NCI-H345 treated with DMSO at 0.1 percent for 48 hours (cell line): ENCODE measurements at regions not wholly inside any gene's neighbourhood (a gene's known extent, or its start where the extent isn't known, plus 50 kb on each side); places are given as distances from the start of the nearest gene placed in this dataset.

Experiments
- DNase-seq: peaks from one replicate; lab custom pipeline; 2025; ENCODE audit not compliant: unreplicated experiment; lab: John Stamatoyannopoulos, UW

GRCh38 chrX:14193547-14193946 lies 163.9 kb upstream of the GEMIN8 start:
- DNase-seq: no peak

DNA sequence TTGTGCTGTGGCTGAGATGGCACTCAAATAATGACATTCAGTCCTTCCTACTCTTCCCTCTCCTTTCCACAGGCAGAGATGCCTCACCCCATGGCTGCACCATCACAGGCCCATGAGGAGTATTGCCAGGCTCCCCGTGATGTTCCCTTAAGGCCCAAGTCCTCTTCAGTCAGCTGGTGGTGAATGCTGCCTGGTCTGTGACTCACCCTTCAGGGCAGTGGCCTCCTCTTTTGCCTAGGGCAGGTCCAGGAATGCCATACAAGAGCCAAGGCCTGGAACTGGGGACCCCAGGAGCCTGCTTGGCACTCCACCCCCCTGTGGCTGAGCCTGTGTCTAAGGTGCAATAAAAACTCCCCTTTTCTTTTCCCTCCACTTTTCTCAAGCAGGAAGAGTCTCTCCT lies 144.2 kb upstream of the GEMIN8 start:
- no peak for DNase-seq

GRCh38 chrX:14164828-14165227 lies 135.1 kb upstream of the GEMIN8 start:
- DNase-seq: no peak

DNA sequence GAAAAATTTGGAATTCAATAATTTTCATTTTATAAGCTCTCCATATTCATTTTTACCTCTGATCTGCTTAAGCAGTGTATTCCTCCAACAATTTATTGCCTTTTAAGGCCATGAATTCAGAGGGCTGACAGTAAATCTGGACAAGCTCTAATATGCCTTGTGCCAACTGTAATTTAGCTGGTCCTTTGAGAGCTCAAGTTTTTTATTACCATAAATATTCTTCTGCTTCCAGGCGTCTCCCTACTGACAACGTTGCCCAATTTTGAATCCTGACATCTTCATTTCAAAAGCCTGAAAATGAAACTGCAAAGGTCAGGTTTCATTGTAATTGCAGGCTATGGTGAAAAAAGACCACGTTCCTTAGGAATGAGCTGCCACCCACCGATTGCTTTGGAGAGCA lies 95.8 kb upstream of the GEMIN8 start:
- no peak for DNase-seq

DNA sequence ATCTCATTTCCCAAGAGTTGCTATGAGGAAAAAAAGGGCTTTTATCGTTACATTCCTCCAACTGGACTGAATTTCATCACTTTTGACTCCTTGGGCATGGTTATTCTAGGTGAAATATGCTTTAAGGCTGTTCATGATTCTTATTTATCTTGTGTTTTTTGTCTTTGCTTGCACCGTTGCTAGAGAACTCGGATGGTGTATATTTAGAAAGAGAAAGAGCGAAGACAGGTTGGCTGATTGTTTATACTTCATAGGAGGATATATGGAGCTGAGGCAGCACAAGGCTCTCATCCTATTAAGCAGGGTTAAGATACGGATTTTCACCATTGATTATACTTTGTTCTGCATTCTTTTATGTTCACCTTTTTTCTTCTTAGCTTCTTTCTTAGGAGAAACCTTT lies 94.9 kb upstream of the GEMIN8 start:
- DNase-seq: no peak

- no peak for DNase-seq
Measured at GRCh38 chrX:14095702-14096101, 66.0 kb upstream of the GEMIN8 start.

DNA sequence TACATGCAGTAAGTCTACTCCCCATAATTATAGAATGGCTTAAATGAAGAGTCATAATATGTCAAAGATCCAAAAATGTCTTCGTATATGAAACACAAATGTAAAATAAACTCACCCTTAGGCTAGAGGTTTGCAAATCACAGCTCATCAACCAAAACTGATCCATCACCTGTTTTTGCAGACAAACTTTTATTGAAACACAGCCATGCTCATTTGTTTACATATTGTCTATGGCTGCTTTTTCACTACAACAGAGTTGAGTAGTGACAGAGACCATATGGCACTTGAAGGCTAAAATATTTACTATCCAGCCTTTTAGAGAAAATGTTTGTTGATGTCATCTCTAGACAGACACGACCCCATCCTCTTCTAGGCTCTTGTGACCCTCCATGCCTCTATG lies 64.5 kb upstream of the GEMIN8 start:
- no peak for DNase-seq

DNA sequence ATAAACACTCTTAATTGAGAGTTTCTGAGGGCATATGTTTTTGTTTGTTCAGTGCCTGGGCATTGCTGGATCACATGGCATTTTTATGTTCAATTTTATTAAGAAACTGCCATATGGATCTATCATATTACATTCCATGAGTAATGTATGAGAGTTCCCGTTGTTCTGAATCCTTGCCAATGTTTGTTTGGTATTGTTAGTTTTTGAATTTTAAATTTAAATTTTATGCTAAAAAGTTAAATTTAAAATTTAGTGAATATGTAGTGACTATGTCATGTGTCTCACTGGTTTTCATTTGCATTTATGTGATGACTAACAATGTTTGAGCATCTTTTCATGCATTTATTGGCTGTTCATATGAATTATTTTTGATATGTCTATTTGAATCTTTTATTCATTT lies 54.8 kb upstream of the GEMIN8 start:
- DNase-seq: no peak

GRCh38 chrX:14083783-14084182 lies 54.1 kb upstream of the GEMIN8 start:
- no peak for DNase-seq

DNA sequence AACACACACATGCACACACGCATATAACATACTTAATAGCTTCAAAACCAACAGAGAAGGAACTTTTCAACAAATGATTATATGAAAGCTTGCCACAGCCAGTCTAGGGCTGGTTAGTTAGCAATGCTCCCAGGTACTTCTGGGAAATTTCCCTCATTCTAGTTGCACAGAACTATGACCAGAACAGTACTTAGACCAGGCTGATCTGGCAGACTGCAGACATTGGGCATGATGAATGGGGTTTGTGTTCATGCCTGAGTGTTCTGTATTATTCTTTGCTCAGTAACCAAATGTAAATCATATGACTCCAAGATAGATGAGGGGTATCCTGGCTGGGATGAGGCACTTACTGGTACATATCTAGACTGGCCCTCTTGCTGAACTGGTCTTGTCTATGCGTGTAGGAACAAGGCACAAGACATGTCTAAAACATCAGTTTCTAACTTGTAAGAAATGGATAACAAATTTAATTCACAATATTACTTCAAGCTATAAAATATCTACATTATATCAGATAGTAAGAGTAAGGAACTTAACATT lies 50.3 kb upstream of the GEMIN8 start:
- no peak for DNase-seq
